ENCODE measurements at regions not wholly inside any gene's neighbourhood (a gene's known extent, or its start where the extent isn't known, plus 50 kb on each side); places are given as distances from the start of the nearest gene placed in this dataset.

GRCh38 chr11:28777126-28777525, 668.9 kb downstream of the METTL15 start:
- no peaks in the 10 kb centered on the region for H3K27me3 Mint-ChIP-seq
- Histone ChIP-seq H3K27me3 (replicated peaks in 1 of 4; ENCODE audit: control extremely low read depth in 1 of 4, control insufficient read depth in 3 of 4, insufficient read depth in 4 of 4, low read length in 3 of 4) (no peaks in the 10 kb centered on the region), H2AFZ (ENCODE audit: insufficient read depth, low read depth, low read length, poor library complexity, severe bottlenecking) (no peak overlapping the region), H3K79me2 (ENCODE audit: control insufficient read depth, insufficient read depth, low read length) (no peaks in the 10 kb centered on the region), H3K36me3 (replicated peaks in 1 of 2; ENCODE audit: control extremely low read depth in 1 of 2, control insufficient read depth in 1 of 2, extremely low read depth in 1 of 2, insufficient read depth in 2 of 2, low read length in 1 of 2) (no peaks in the 10 kb centered on the region), H3K27ac (ENCODE audit: low read length in 2 of 2) (no peak overlapping the region), H3K4me2 (replicated peaks; ENCODE audit: low read depth, low read length, poor library complexity, severe bottlenecking) (no peak overlapping the region), H3K9ac (ENCODE audit: low read length) (no peak overlapping the region), H3K9me3 (ENCODE audit: control extremely low read depth in 1 of 3, control insufficient read depth in 2 of 3, insufficient read depth in 1 of 3, low read length in 2 of 3) (peaks cover 0 to 10% (median 6%) of the 10 kb centered on the region in 3 donors), H4K20me1 (ENCODE audit: control insufficient read depth, insufficient read depth, low read length, poor library complexity, severe bottlenecking) (no peaks in the 10 kb centered on the region), H3K4me1 (ENCODE audit: control insufficient read depth in 2 of 2, insufficient read depth in 2 of 2, low read length in 2 of 2) (no peaks in the 10 kb centered on the region), H3K4me3 (ENCODE audit: control extremely low read depth in 1 of 5, extremely low read depth in 1 of 5, insufficient read depth in 1 of 5, low read depth in 2 of 5, low read length in 4 of 5) (no peak overlapping the region)
- intact Hi-C loops (cut with micrococcal nuclease), result no loop called here
- peaks cover 10% of the 10 kb centered on the region for H3K9me3 Mint-ChIP-seq (ENCODE audit: insufficient read depth)
- CTCF ChIA-PET, result no interaction called here
- H3K4me1 Mint-ChIP-seq, result no peaks in the 10 kb centered on the region
- H3K4me3 Mint-ChIP-seq, result no peak overlapping the region
- no CpG with 5 or more reads among the region's 6 CpGs for WGBS (ENCODE audit: insufficient coverage)
- POLR2A ChIA-PET, result no interaction called here
- ATAC-seq (ENCODE audit: low read depth) (no peak), DNase-seq (no peak)
- TF ChIP-seq CTCF (IDR thresholded peaks at IDR 0.05) (no peak), EZH2 (IDR thresholded peaks at IDR 0.05; ENCODE audit: borderline replicate concordance, insufficient read depth, low read depth, low read length, poor library complexity, severe bottlenecking) (no peak)
- H3K27ac Mint-ChIP-seq, result no peak overlapping the region

- Histone ChIP-seq H3K9ac (ENCODE audit: low read length) (no peak overlapping the region), H2AFZ (ENCODE audit: insufficient read depth, low read depth, low read length, poor library complexity, severe bottlenecking) (no peak overlapping the region), H4K20me1 (ENCODE audit: control insufficient read depth, insufficient read depth, low read length, poor library complexity, severe bottlenecking) (no peaks in the 10 kb centered on the region), H3K79me2 (ENCODE audit: control insufficient read depth, insufficient read depth, low read length) (no peaks in the 10 kb centered on the region), H3K9me3 (ENCODE audit: control extremely low read depth in 1 of 3, control insufficient read depth in 2 of 3, insufficient read depth in 1 of 3, low read length in 2 of 3) (peaks cover 1 to 10% (median 8%) of the 10 kb centered on the region in 3 donors), H3K27ac (ENCODE audit: low read length in 2 of 2) (no peak overlapping the region), H3K36me3 (replicated peaks in 1 of 2; ENCODE audit: control extremely low read depth in 1 of 2, control insufficient read depth in 1 of 2, extremely low read depth in 1 of 2, insufficient read depth in 2 of 2, low read length in 1 of 2) (no peaks in the 10 kb centered on the region), H3K4me2 (replicated peaks; ENCODE audit: low read depth, low read length, poor library complexity, severe bottlenecking) (no peak overlapping the region), H3K4me1 (ENCODE audit: control insufficient read depth in 2 of 2, insufficient read depth in 2 of 2, low read length in 2 of 2) (no peaks in the 10 kb centered on the region), H3K27me3 (replicated peaks in 1 of 4; ENCODE audit: control extremely low read depth in 1 of 4, control insufficient read depth in 3 of 4, insufficient read depth in 4 of 4, low read length in 3 of 4) (no peaks in the 10 kb centered on the region), H3K4me3 (ENCODE audit: control extremely low read depth in 1 of 5, extremely low read depth in 1 of 5, insufficient read depth in 1 of 5, low read depth in 2 of 5, low read length in 4 of 5) (no peak overlapping the region)
- TF ChIP-seq CTCF (IDR thresholded peaks at IDR 0.05) (no peak), EZH2 (IDR thresholded peaks at IDR 0.05; ENCODE audit: borderline replicate concordance, insufficient read depth, low read depth, low read length, poor library complexity, severe bottlenecking) (no peak)
- DNase-seq, result no peak
- ChIA-PET CTCF (no interaction called here), POLR2A (no interaction called here)
- no peak overlapping the region for H3K27ac Mint-ChIP-seq
- WGBS (ENCODE audit: insufficient coverage), result 88% methylated on average over 1 of the region's 1 CpG
- no peak for ATAC-seq (ENCODE audit: low read depth)
- H3K4me3 Mint-ChIP-seq, result no peak overlapping the region
- intact Hi-C loops (cut with micrococcal nuclease), result no loop called here
- H3K27me3 Mint-ChIP-seq, result no peaks in the 10 kb centered on the region
- H3K9me3 Mint-ChIP-seq (ENCODE audit: insufficient read depth), result peaks cover 10% of the 10 kb centered on the region
- no peaks in the 10 kb centered on the region for H3K4me1 Mint-ChIP-seq
Measured at GRCh38 chr11:28773606-28774005, 665.4 kb downstream of the METTL15 start.

All from B cell (primary cell).